Upper lobe of left lung (tissue), 6 donors: ENCODE measurements at regions not wholly inside any gene's neighbourhood (a gene's known extent, or its start where the extent isn't known, plus 50 kb on each side); places are given as distances from the start of the nearest gene placed in this dataset.
A peak's percentile ranks its signal among the peaks of the same experiment; 100 is the strongest.

Experiments used
- ATAC-seq, 2 donors: fragments of 200-7000 bp; cut with Tn5 transposase; one replicate each; pipeline ENCODE4 v1.9.1; 2022; ENCODE audit warnings: mild to moderate bottlenecking in 2 of 2, moderate library complexity in 2 of 2; ENCODE audit not compliant: low FRiP score in 2 of 2
- DNase-seq, 2 donors: peaks; one replicate each; pipeline ENCODE4 v3.0.0-alpha.2; 2019 to 2020
- H3K27ac ChIP-seq, 4 donors: fragments of 200-600 bp; sonication (generic); one replicate each; pipeline ENCODE4 v1.5.1; 2016 to 2019
- H3K27me3 ChIP-seq, 4 donors: fragments of 200-600 bp; sonication (generic); one replicate each; pipeline ENCODE4 v1.5.1; 2017 to 2019
- H3K36me3 ChIP-seq, 4 donors: fragments of 200-600 bp; sonication (generic); one replicate each; pipeline ENCODE4 v1.5.1; 2016 to 2019
- H3K4me1 ChIP-seq, 4 donors: fragments of 200-600 bp; sonication (generic); one replicate each; pipeline ENCODE4 v1.5.1; 2018 to 2019
- H3K4me3 ChIP-seq, 4 donors: fragments of 200-600 bp; sonication (generic); one replicate each; pipeline ENCODE4 v1.5.1; 2017 to 2019; ENCODE audit warnings: mild to moderate bottlenecking in 2 of 4, moderate library complexity in 1 of 4
- H3K9me3 ChIP-seq, 4 donors: fragments of 200-600 bp; sonication (generic); one replicate each; pipeline ENCODE4 v1.5.1; 2018 to 2019
- CTCF ChIP-seq, 6 experiments: fragments of 450-650 bp in 4 of 6; fragments of 200-600 bp in 2 of 6; sonication (generic) in 2 of 6; IDR thresholded peaks; one replicate each; pipeline ENCODE4 v1.5.1; 2016 to 2019; ENCODE audit warnings: antibody characterized with exemption in 6 of 6
- EP300 ChIP-seq, 4 donors: sonication (generic); formaldehyde crosslinking; IDR thresholded peaks; one replicate each; pipeline ENCODE4 v1.5.1; 2017; ENCODE audit warnings: antibody characterized with exemption in 4 of 4, control low read depth in 2 of 4
- POLR2A ChIP-seq, 4 donors: fragments of 450-650 bp; IDR thresholded peaks; one replicate each; pipeline ENCODE4 v1.5.1; 2016 to 2017; ENCODE audit warnings: antibody characterized with exemption in 4 of 4, mild to moderate bottlenecking in 2 of 4
- POLR2AphosphoS5 ChIP-seq, 2 donors: sonication (generic); formaldehyde crosslinking; IDR thresholded peaks; one replicate each; pipeline ENCODE4 v1.5.1; 2017; ENCODE audit warnings: antibody characterized with exemption in 2 of 2
- WGBS, 2 donors: methylation state at CpG; one replicate each; pipeline ENCODE4 v1.1.5; 2017 to 2018; 5-methylcytosine and 5-hydroxymethylcytosine counted together
- donor health status: DM: no; HTN: no; CAD: no; lungs with moderate emphysema.
- donor health status: DM: no; HTN: yes; CAD: no; lungs with severe emphysema.

- H3K4me3 ChIP-seq: no peak overlapping the region
- no peaks in the 10 kb centered on the region for H3K36me3 ChIP-seq
- ATAC-seq (peak in 1 of 2 donors; percentile 55), DNase-seq (no peak)
- 39 to 47% methylated on average over 9 to 12 of the region's 12 CpGs for WGBS, 2 donors
- H3K4me1 ChIP-seq: peaks cover 0 to 4% (median 2%) of the 10 kb centered on the region in 4 donors
- TF ChIP-seq CTCF (IDR thresholded peaks at IDR 0.05) (no peak), POLR2AphosphoS5 (IDR thresholded peaks at IDR 0.05) (no peak), EP300 (IDR thresholded peaks at IDR 0.05) (no peak), POLR2A (IDR thresholded peaks at IDR 0.05) (no peak)
- no peaks in the 10 kb centered on the region for H3K27me3 ChIP-seq
- no peak overlapping the region for H3K27ac ChIP-seq
- no peaks in the 10 kb centered on the region for H3K9me3 ChIP-seq
Observed at GRCh38 chr22:27110665-27111451, 453.5 kb downstream of the MIAT start.

- ATAC-seq (no peak), DNase-seq (no peak)
- TF ChIP-seq EP300 (IDR thresholded peaks at IDR 0.05) (no peak), CTCF (IDR thresholded peaks at IDR 0.05) (no peak), POLR2AphosphoS5 (IDR thresholded peaks at IDR 0.05) (no peak), POLR2A (IDR thresholded peaks at IDR 0.05) (no peak)
- H3K4me1 ChIP-seq: peaks cover 0 to 4% (median 2%) of the 10 kb centered on the region in 4 donors
- 66% methylated on average over 7 of the region's 7 CpGs for WGBS, 2 donors
- H3K27me3 ChIP-seq: no peaks in the 10 kb centered on the region
- H3K36me3 ChIP-seq: no peaks in the 10 kb centered on the region
- H3K27ac ChIP-seq: no peak overlapping the region
- H3K4me3 ChIP-seq: no peak overlapping the region
- no peaks in the 10 kb centered on the region for H3K9me3 ChIP-seq
Observed at GRCh38 chr22:27111796-27112672, 454.6 kb downstream of the MIAT start.

GRCh38 chr22:27113211-27113635 lies 455.8 kb downstream of the MIAT start:
- Histone ChIP-seq H3K27ac (peak overlapping the region in 2 of 4 donors; percentile 20 to 61), H3K9me3 (no peaks in the 10 kb centered on the region), H3K36me3 (no peaks in the 10 kb centered on the region), H3K4me3 (no peak overlapping the region), H3K27me3 (no peaks in the 10 kb centered on the region), H3K4me1 (peaks cover 0 to 4% (median 2%) of the 10 kb centered on the region in 4 donors)
- TF ChIP-seq POLR2AphosphoS5 (IDR thresholded peaks at IDR 0.05) (peak; percentile 51 to 56), EP300 (IDR thresholded peaks at IDR 0.05) (no peak), CTCF (IDR thresholded peaks at IDR 0.05) (no peak), POLR2A (IDR thresholded peaks at IDR 0.05) (no peak)
- ATAC-seq: peak in 1 of 2 donors; percentile 91
- WGBS, 2 donors: 49% methylated on average over 3 to 4 of the region's 4 CpGs
- peak in 1 of 2 donors; percentile 63 for DNase-seq

- no peak for ATAC-seq
- DNase-seq: no peak
- Histone ChIP-seq H3K4me3 (no peak overlapping the region), H3K9me3 (no peaks in the 10 kb centered on the region), H3K27me3 (no peaks in the 10 kb centered on the region), H3K36me3 (no peaks in the 10 kb centered on the region), H3K4me1 (peaks cover 0 to 4% (median 2%) of the 10 kb centered on the region in 4 donors), H3K27ac (no peak overlapping the region)
- TF ChIP-seq POLR2AphosphoS5 (IDR thresholded peaks at IDR 0.05) (no peak), POLR2A (IDR thresholded peaks at IDR 0.05) (no peak), CTCF (IDR thresholded peaks at IDR 0.05) (no peak), EP300 (IDR thresholded peaks at IDR 0.05) (no peak)
Observed at GRCh38 chr22:27113641-27114040, 456.3 kb downstream of the MIAT start.
